AG20443 (cell line): ENCODE measurements at regions not wholly inside any gene's neighbourhood (a gene's known extent, or its start where the extent isn't known, plus 50 kb on each side); places are given as distances from the start of the nearest gene placed in this dataset.
A peak's percentile ranks its signal among the peaks of the same experiment; 100 is the strongest.

Source experiments
- DNase-seq: peaks from one replicate; pipeline ENCODE4 v3.0.0; 2012; ENCODE audit warnings: low spot score, mixed read lengths

GRCh38 chr4:54359919-54360650, 131.0 kb downstream of the PDGFRA start:
- DNase-seq: no peak

GRCh38 chr4:54363037-54363436, 133.9 kb downstream of the PDGFRA start:
- no peak for DNase-seq

- DNase-seq: no peak
Measured at GRCh38 chr4:54365691-54366090, 136.6 kb downstream of the PDGFRA start.

- no peak for DNase-seq
Measured at GRCh38 chr4:54367059-54367458, 138.0 kb downstream of the PDGFRA start.

- DNase-seq: no peak
Measured at GRCh38 chr4:54368281-54369265, 139.5 kb downstream of the PDGFRA start.

GRCh38 chr4:54371173-54371572, 142.1 kb downstream of the PDGFRA start:
- no peak for DNase-seq

- DNase-seq: no peak
Measured at GRCh38 chr4:54372951-54373350, 143.9 kb downstream of the PDGFRA start.

- DNase-seq: no peak
Measured at GRCh38 chr4:54373718-54374210, 144.7 kb downstream of the PDGFRA start.

GRCh38 chr4:54378461-54378860, 149.4 kb downstream of the PDGFRA start:
- DNase-seq: no peak

GRCh38 chr4:54384152-54384551, 155.1 kb downstream of the PDGFRA start:
- no peak for DNase-seq

GRCh38 chr4:54384563-54384962, 155.5 kb downstream of the PDGFRA start:
- peak; percentile 57 for DNase-seq

GRCh38 chr4:54386042-54386669, 157.1 kb downstream of the PDGFRA start:
- DNase-seq: no peak

- no peak for DNase-seq
Measured at GRCh38 chr4:54386693-54387092, 157.6 kb downstream of the PDGFRA start.

GRCh38 chr4:54390670-54391069, 161.6 kb downstream of the PDGFRA start:
- DNase-seq: no peak

GRCh38 chr4:54391104-54391503, 162.0 kb downstream of the PDGFRA start:
- DNase-seq: no peak

- no peak for DNase-seq
Measured at GRCh38 chr4:54392479-54392878, 163.4 kb downstream of the PDGFRA start.

GRCh38 chr4:54393243-54393642, 164.2 kb downstream of the PDGFRA start:
- no peak for DNase-seq

GRCh38 chr4:54395013-54395527, 166.0 kb downstream of the PDGFRA start:
- no peak for DNase-seq

GRCh38 chr4:54400188-54400587, 171.1 kb downstream of the PDGFRA start:
- no peak for DNase-seq

GRCh38 chr4:54400802-54401201, 171.7 kb downstream of the PDGFRA start:
- DNase-seq: peak; percentile 86

GRCh38 chr4:54402880-54403480, 173.9 kb downstream of the PDGFRA start:
- no peak for DNase-seq
